Erythroblast (primary cell): ENCODE measurements at regions not wholly inside any gene's neighbourhood (a gene's known extent, or its start where the extent isn't known, plus 50 kb on each side); places are given as distances from the start of the nearest gene placed in this dataset.

Source experiments
- DNase-seq, 2 experiments: peaks; one replicate each; lab custom pipeline; 2025; lab: John Stamatoyannopoulos, UW
- GATA1 ChIP-seq: IDR thresholded peaks from 2 replicates; pipeline ENCODE4 v1.6.1; 2011; ENCODE audit warnings: low read depth, mild to moderate bottlenecking, control low read depth, low read length, moderate library complexity
- POLR2A ChIP-seq: IDR thresholded peaks from 2 replicates; pipeline ENCODE4 v1.6.1; 2011; ENCODE audit warnings: mild to moderate bottlenecking, low read length

GRCh38 chr6:140609321-140609720, 1234.9 kb upstream of the CITED2 start:
- TF ChIP-seq GATA1, result no peak
- TF ChIP-seq POLR2A, result no peak
- no peak for DNase-seq

GRCh38 chr6:140604786-140605185, 1230.3 kb upstream of the CITED2 start:
- TF ChIP-seq GATA1 (no peak), POLR2A (no peak)
- DNase-seq, result no peak

GRCh38 chr6:140602431-140603248, 1228.2 kb upstream of the CITED2 start:
- TF ChIP-seq POLR2A, result no peak
- no peak for TF ChIP-seq GATA1
- no peak for DNase-seq

GRCh38 chr6:140601021-140601808, 1226.8 kb upstream of the CITED2 start:
- no peak for DNase-seq
- TF ChIP-seq GATA1, result no peak
- TF ChIP-seq POLR2A, result no peak

GRCh38 chr6:140599916-140600315, 1225.5 kb upstream of the CITED2 start:
- no peak for DNase-seq
- no peak for TF ChIP-seq POLR2A
- no peak for TF ChIP-seq GATA1

- TF ChIP-seq POLR2A (no peak), GATA1 (no peak)
- DNase-seq, result no peak
Measured at GRCh38 chr6:140597181-140597580, 1222.7 kb upstream of the CITED2 start.

- DNase-seq, result no peak
- no peak for TF ChIP-seq POLR2A
- TF ChIP-seq GATA1, result no peak
Measured at GRCh38 chr6:140594806-140595128, 1220.3 kb upstream of the CITED2 start.

- TF ChIP-seq POLR2A (no peak), GATA1 (no peak)
- no peak for DNase-seq
Measured at GRCh38 chr6:140592877-140593276, 1218.4 kb upstream of the CITED2 start.

GRCh38 chr6:140590641-140591040, 1216.2 kb upstream of the CITED2 start:
- no peak for DNase-seq
- TF ChIP-seq POLR2A (no peak), GATA1 (no peak)

GRCh38 chr6:140586426-140587061, 1212.1 kb upstream of the CITED2 start:
- no peak for DNase-seq
- TF ChIP-seq GATA1, result no peak
- no peak for TF ChIP-seq POLR2A

- TF ChIP-seq GATA1 (no peak), POLR2A (no peak)
- DNase-seq, result no peak
Measured at GRCh38 chr6:140581601-140582000, 1207.2 kb upstream of the CITED2 start.

GRCh38 chr6:140579918-140580317, 1205.5 kb upstream of the CITED2 start:
- TF ChIP-seq POLR2A, result no peak
- TF ChIP-seq GATA1, result no peak

GRCh38 chr6:140576004-140576555, 1201.6 kb upstream of the CITED2 start:
- no peak for TF ChIP-seq POLR2A
- TF ChIP-seq GATA1, result no peak
- no peak for DNase-seq

More at GRCh38 chr6:140579918-140580317, 1205.5 kb upstream of the CITED2 start:
- no peak for DNase-seq
